Spleen (tissue), 7 donors: ENCODE measurements at regions not wholly inside any gene's neighbourhood (a gene's known extent, or its start where the extent isn't known, plus 50 kb on each side); places are given as distances from the start of the nearest gene placed in this dataset.

Source experiments
- CTCF ChIP-seq, 11 experiments: fragments of 200-600 bp in 7 of 11; fragments of 450-650 bp in 4 of 11; sonication (generic) in 4 of 11; IDR thresholded peaks in 8 of 11; conservative IDR thresholded peaks in 3 of 11; 1 replicate in 7 of 11; 2 replicates in 4 of 11; pipeline versions ENCODE4 v1.4.0 to v1.8.0; 2016 to 2021; ENCODE audit warnings: antibody characterized with exemption in 11 of 11, inconsistent platforms in 4 of 11, mild to moderate bottlenecking in 1 of 11
- POLR2A ChIP-seq, 3 donors: fragments of 450-650 bp; IDR thresholded peaks; one replicate each; pipeline ENCODE4 v1.5.1; 2017; ENCODE audit warnings: antibody characterized with exemption in 3 of 3, mild to moderate bottlenecking in 1 of 3
- donor health status: DM: no; HTN: no; CAD: no; lungs with moderate emphysema.
- donor health status: DM: no; HTN: no; CAD: no.
- donor health status: DM: no; HTN: no; CAD: no.

DNA sequence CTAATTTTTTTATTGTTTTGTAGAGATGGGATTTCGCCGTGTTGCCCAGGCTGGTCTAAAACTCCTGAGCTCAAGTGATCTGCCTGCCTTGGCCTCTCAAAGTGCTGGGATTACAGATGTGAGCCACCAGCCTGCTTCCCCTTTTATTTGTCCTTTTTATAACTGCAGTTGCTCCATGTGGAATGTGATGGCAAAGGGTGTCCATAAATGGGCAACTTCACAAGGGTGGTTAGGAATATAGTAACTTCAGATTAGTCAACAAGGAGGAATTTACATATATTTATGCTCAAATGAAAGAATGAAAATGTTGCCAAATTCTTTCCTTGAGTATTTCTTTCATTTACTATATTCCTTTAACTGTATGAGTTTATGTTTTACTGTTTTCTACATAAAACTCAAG is 182.9 kb downstream of the BACH1 start:
- TF ChIP-seq CTCF (IDR thresholded peaks at IDR 0.05 in 8 of 11, conservative IDR thresholded peaks at IDR 0.05 in 3 of 11) (no peak), POLR2A (IDR thresholded peaks at IDR 0.05) (no peak)
